IPS-18c (cell line): ENCODE measurements at regions not wholly inside any gene's neighbourhood (a gene's known extent, or its start where the extent isn't known, plus 50 kb on each side); places are given as distances from the start of the nearest gene placed in this dataset.

Experiments used
- H3K4me3 ChIP-seq: 2 replicates; pipeline ENCODE4 v1.7.0; 2013; ENCODE audit warnings: low read depth, mild to moderate bottlenecking, low read length, moderate library complexity; ENCODE audit not compliant: insufficient read depth
- H3K9me3 ChIP-seq: one replicate; pipeline ENCODE4 v1.6.1; 2013; ENCODE audit warnings: mild to moderate bottlenecking, low read length, moderate library complexity; ENCODE audit not compliant: control insufficient read depth, insufficient read depth

DNA sequence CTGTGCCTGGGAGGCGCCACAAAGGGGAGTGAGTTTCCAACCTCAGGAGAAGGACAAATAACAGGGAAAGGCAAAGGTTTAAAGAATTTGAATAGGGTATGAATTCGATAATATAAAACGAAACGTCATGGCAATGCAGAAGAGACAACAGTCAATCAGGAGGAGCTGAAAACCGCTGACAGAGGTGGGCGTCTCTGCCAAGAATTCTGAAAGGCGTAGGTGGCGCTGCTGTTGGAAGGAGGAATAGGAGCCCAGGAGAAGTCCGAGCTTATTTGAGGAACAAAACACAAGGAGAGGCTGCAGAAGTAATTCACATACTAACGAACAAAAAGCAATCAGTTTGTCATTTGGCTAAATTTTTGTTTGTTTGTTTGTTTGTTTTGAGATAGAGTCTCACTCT is 485.8 kb upstream of the POU3F3 start:
- Histone ChIP-seq H3K4me3 (no peak overlapping the region), H3K9me3 (no peaks in the 10 kb centered on the region)

DNA sequence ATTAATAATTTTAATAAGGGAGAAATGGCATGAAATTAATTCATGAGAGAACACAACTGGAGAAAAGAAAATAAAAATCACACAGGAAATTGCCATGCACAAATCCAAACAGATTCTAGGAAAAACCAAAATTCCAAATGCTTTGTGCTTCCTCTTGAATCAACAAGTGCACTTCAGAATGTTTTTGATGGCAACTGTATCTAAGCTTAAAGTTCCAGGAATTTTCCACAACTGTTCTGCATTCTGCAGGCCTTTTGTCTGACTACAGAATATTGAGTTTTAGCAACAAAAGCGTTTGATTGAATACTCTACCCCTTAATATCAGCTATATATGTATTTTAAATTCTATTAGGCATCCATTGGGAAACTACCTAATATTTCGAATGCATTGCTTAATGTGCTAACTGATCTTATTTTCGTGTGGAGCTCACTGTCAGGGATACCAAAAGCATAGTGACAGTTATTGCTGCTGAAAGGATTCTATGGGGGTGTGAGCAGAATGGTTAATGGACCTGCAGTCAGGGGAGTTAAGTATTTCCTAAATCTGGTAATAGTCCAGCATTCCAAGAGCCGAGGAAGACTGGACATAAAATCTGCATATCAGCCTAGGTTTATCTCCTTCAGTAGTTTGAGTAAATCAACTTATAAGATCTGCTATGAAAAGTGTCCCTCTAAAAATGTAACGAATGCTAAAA is 482.7 kb upstream of the POU3F3 start:
- Histone ChIP-seq H3K4me3 (no peak overlapping the region), H3K9me3 (no peaks in the 10 kb centered on the region)

DNA sequence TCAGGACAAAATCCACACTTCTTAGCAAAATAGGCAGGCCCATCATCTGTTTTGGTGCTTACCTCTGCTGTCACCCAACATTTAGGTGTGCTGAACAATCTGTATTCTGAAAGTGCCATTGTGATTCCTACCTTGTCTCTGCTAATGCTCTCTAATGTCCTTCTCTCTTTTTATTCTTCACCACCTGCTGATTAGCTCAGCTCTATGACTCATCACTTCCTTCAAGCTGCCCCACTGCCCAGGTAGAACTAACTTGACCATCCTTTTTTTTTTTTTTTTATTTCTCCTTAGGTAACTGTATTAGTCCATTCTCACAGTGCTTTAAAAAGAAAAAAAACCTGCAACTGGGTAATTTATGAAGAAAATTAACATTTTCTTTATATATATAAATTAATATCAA is 478.7 kb upstream of the POU3F3 start:
- Histone ChIP-seq H3K9me3 (peaks cover 3% of the 10 kb centered on the region), H3K4me3 (no peak overlapping the region)

DNA sequence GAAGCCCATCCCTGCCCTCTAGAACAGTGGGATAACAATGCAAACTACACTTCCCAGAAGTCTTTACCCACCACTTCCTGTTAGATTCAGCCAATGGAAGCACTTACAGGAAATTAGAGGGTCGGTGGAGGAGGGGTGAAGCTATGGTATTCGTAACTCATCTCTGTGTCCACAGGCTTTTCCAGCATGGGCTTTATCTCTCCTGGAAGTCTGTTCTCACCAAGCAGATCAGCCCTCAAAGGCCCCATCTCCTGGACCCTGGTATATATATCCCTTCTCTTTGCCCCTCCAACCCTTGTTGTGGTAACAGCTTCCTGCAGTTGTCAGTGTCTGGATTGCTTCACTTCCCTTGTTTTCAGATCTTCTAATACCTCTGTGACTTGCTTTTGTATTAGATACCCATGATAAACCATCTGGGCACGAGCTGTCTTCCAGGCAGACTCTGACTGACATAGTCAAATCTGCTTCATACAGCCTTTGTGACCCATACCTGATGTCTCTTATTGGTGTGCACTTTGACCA is 475.0 kb upstream of the POU3F3 start:
- Histone ChIP-seq H3K4me3 (peak overlapping the region; percentile 29; the same call in 1 of the 2 replicates), H3K9me3 (peaks cover 3% of the 10 kb centered on the region)

DNA sequence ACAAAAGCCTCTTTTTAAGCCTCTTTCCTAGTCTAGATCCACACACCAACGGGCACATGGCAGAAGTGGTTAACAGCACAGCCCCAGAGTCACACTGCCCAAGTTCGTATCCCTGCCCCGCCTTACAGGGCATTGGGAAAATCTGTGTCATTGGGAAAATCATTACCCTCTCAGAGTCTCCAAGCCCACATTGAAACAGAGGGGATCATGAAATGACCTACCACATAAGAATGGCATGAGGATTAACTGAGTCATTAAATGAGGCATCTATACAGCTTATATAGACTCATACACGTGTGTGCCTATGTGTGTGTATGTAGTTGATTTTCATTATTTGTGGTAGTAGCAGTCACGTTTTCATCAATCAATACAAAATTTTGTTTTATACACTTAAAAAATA is 469.0 kb upstream of the POU3F3 start:
- Histone ChIP-seq H3K4me3 (no peak overlapping the region), H3K9me3 (peaks cover 2% of the 10 kb centered on the region)

DNA sequence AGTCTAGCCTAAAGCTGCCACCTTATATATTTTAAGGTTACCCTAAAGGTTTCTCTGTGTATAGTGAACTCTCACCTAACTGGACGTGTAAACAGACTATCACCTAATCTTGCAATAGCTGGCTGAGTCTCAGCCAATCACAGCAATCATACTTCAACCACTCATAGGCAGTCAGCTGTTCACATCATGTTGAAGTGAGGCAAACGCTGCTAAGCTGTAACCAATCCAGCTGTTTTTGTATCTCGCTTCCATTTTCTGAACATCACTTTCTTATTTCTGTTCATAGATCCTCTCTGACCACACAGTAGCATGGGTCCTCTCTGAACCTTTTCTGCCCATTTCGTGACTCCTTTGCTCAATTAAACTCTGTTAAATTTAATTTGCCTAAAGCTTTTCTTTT is 468.2 kb upstream of the POU3F3 start:
- H3K4me3 ChIP-seq = no peak overlapping the region
- peaks cover 2% of the 10 kb centered on the region for H3K9me3 ChIP-seq

DNA sequence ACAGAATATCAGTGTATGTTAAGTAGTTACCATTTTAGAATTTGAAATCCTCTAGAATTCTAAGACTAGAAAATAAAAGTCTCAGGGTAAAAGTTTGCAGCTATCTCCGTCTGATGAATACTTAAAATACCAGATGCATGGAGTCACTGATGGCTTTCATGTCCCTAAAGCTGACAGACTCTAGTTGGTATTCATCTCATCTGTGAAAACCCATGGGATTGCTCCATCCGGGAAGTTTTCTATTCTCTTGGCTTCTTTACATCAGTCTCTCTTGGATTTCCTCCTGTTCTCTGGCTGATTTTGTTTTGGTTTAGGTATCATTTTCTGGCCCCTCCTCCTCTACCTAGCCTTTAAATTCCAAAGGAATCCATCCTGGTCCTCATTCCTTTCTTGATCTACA is 465.6 kb upstream of the POU3F3 start:
- Histone ChIP-seq H3K4me3 (no peak overlapping the region), H3K9me3 (peaks cover 2% of the 10 kb centered on the region)

DNA sequence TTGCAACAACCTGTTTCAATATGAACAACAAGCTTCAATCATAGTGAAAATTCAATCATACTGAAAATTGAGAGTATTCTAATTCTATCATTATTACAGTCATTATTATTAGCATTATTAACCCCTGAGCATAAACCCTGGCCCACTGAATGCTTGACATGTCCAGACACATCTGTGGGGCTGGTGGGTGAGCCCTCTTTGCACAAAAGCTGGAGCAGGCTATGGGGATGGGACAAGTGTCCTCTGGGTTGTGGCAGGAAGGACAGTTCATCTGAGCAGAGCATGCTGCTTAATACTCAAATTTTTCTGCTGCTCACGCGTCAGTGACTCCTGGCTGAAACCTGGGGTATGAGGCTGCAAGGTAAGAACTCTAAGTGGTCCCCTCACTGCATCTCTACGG is 451.1 kb upstream of the POU3F3 start:
- Histone ChIP-seq H3K9me3 (no peaks in the 10 kb centered on the region), H3K4me3 (no peak overlapping the region)

DNA sequence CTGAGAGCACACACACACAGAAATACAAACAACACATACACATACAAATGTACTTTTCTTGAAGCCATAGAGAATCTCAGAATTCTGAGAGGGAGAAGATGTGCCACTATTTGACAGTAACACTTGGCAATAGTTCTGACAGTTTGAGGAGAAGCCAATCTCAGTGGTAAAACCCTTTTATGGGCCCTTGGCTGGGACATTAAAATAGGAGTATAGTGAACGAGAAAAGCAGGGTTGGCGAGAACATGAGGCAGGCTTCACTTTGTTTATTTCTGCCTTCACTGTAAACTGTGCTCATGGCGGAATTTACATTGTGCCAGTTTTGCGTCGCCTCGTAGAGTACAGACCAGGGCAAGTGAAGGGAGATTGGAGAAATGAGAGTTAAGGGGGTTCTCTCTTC is 449.4 kb upstream of the POU3F3 start:
- no peak overlapping the region for H3K4me3 ChIP-seq
- no peaks in the 10 kb centered on the region for H3K9me3 ChIP-seq

DNA sequence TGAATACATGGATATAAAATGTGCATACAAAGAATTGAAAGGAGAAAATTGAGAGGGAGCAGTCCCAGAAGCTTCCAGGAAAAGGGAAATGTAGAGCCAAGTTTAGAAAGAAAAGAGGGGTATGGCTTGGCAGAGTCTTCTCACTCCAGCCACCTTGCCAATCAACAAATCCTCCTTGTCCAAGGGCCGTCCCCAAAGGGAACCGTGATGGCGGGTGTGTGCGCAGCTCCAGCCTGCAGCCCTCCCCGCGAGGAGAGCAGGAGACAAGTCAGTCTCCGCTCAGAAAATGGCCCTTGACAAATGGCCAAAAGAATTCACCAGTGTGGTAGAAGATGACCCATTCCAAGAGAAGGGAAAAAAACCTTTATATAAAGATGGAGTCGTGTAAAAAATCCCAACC is 448.3 kb upstream of the POU3F3 start:
- H3K9me3 ChIP-seq = no peaks in the 10 kb centered on the region

DNA sequence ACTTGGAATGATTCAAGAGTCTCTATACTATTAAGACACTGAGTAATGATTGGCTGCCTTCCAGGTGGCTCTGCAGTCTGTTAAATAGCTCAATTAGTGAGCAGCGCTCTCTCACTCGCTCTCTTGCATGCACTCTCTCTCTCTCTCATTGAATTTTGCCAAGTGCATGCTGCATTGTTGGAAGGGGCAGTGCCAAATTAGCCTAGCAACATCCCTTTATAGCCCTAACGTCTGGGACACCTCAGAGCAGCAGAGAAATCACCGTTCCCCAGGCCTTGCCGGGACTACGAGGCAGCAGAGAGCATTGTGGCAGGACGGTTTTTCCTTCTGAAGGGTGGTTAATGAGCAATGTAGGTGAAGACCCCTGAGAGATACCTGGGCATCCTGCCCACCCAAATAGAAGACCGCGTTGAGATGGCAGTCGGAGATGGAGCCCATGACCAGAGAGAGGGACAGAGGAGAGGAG is 447.6 kb upstream of the POU3F3 start:
- H3K9me3 ChIP-seq = no peaks in the 10 kb centered on the region
- H3K4me3 ChIP-seq = no peak overlapping the region

More for the DNA sequence above, 448.3 kb upstream of the POU3F3 start:
- no peak overlapping the region for H3K4me3 ChIP-seq

DNA sequence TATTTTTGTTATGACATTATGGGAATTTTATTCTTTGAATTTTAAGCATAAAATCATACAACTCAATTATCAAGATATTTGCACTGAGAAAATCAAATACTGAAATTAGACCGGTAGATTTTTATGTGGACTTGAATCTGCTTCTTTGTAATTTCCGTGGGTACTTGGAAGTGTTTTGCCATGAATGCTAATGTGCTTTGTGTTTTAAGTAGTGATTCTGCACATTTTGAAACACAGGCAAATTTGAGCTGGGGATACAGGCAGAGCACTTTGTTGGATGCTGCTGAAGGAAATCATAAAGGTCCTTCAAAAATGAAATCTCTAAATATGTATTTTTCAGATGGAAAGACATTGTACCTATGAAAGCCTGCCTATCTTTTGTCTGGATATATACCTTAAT is 446.3 kb upstream of the POU3F3 start:
- Histone ChIP-seq H3K4me3 (no peak overlapping the region), H3K9me3 (no peaks in the 10 kb centered on the region)

DNA sequence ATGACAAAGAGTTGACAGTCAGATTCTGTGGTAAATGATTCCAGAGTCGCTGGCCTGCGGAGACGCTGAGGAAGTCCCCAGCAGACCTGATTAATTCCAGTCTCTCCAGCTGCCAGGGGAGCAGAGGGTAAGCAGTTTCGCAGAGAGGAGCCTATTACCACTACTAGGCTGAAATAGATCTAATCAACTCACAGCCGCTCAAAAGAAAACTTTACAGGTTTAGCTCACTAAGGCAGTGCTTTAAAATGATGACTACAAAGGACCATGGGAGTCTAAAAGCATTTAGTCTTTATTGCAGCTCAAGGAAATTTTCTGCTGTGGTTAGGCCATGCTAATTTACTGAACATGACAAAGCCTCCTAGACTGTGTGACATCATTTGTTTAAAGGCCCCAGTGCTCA is 445.6 kb upstream of the POU3F3 start:
- no peak overlapping the region for H3K4me3 ChIP-seq

DNA sequence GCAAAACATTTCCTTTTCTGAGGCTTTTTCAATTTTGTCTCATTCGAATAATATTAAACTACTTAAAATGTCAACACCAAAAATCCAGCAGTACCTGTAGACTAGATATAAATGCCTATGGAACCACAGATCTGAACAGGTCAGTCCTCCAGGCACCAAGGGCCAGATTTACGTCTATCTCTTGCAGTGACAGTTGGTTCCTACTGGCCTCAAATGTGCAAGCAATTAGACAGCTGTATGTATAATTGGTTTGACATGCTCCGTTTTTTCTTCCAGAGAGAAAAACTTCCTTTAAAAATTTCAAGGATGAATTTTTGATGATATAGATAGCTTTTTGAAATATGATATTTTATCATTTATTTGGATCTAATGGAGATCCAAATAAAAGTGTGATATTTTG is 443.8 kb upstream of the POU3F3 start:
- H3K4me3 ChIP-seq = no peak overlapping the region
- no peaks in the 10 kb centered on the region for H3K9me3 ChIP-seq

More for the DNA sequence above, 445.6 kb upstream of the POU3F3 start:
- H3K9me3 ChIP-seq = no peaks in the 10 kb centered on the region

DNA sequence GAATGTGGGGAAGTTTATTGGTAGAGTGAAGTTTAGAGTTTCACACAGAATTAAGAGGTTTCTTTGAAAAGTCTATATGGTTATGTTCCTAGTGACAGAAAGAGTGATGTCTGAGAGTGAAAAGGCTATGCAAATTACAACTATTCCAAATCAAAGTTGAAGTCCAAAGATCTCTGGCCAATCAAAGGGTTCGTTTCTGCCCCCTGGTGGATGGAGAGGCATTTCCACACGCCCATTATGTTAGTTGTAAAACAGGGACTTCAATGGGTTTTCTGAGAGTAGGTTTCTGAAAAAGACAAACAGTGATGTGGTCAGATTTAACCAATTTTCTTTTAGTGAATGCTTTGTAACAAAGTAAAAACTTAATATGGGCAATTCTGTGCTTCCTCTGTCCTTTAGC is 441.5 kb upstream of the POU3F3 start:
- H3K4me3 ChIP-seq = no peak overlapping the region
- H3K9me3 ChIP-seq = no peaks in the 10 kb centered on the region

DNA sequence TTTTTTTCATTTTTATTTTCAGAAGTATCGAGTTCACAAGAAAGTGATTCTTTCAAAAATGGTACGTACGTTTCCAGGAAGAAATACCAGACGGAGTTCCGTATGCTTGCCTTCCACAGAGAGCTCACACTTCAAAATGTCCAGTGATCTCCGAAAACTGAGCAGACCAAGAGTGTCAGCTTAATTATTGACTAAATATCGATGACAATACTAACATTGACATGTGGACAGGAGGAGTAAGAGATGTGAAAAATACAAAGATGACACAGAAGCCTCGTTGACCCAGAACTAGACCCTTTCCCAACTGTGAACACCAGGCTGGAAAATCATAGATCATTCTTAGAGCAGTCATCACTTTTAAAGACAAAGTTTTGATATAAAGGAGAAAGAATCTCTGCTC is 440.0 kb upstream of the POU3F3 start:
- no peaks in the 10 kb centered on the region for H3K9me3 ChIP-seq
- H3K4me3 ChIP-seq = no peak overlapping the region

DNA sequence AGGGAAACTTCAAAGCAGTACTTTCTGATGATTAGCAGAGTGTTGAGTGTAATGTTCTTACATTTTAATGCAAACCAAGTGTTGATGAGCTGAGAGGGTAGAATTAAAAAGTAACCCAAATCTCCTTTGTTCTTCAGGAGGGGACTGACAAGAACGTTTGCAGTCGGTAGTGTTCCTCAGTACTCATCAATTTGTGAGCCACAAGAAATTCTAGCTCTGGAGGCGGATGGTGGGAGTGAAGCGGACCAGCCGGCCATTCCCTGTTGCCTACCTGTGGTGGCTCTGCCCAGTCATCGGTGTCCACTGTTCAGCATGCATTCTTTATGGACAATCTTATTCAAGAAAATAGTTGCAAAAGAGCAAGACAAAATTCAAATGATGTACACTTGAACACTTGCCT is 438.6 kb upstream of the POU3F3 start:
- H3K9me3 ChIP-seq = no peaks in the 10 kb centered on the region
- H3K4me3 ChIP-seq = no peak overlapping the region

DNA sequence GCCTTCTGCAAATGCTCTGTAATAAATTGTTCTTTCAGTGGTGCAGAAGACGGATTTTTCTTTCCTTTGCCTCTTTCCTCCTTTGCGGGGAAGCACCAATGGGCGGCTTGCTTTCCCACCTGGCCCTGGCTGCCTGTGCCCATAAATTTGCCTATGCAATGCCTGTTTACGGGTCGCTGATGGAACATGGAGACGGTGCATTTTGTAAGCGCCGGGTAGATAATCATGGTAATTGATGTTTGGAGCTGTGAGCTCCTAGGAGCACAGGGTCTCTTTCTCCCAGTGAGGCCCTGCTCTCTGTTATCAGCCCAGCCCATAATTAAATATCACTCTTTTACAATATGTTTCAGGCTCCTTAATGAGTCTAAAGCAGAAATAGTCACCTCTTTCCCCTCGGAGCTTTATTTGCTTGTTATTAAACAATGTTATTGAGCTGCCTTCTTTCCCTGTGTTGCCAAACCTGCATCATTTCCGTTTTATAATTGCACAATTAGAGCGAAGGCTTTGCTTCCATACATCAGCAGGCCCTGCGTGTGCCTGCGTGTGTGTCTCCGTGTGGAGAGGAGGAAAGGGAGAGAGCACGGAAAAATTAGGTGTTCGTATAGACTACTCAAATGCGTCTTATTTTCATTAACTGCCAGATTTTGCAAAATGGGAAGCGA is 437.4 kb upstream of the POU3F3 start:
- Histone ChIP-seq H3K4me3 (no peak overlapping the region), H3K9me3 (no peaks in the 10 kb centered on the region)
